ENCODE measurements at regions not wholly inside any gene's neighbourhood (a gene's known extent, or its start where the extent isn't known, plus 50 kb on each side); places are given as distances from the start of the nearest gene placed in this dataset.

DNA sequence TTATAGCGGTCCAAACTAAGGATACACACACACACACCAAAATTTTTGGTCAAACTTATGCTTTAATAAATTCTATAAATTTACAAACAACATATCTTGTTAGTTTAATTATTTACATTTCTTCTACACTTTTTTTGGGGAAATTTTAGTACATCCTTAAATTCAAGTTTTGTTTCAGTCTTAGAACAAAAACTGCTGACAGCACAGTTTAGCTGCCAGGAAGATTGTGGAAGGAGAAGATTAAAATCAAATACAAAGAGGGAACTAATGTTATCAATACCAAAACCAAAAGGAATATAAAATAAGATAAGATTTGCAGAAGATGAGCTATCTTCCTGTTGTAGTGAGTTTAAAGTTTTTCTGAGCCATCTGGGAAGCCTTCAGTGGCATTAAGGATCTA lies 368.8 kb downstream of the AASDHPPT start:
- TF ChIP-seq, protein P1, sequence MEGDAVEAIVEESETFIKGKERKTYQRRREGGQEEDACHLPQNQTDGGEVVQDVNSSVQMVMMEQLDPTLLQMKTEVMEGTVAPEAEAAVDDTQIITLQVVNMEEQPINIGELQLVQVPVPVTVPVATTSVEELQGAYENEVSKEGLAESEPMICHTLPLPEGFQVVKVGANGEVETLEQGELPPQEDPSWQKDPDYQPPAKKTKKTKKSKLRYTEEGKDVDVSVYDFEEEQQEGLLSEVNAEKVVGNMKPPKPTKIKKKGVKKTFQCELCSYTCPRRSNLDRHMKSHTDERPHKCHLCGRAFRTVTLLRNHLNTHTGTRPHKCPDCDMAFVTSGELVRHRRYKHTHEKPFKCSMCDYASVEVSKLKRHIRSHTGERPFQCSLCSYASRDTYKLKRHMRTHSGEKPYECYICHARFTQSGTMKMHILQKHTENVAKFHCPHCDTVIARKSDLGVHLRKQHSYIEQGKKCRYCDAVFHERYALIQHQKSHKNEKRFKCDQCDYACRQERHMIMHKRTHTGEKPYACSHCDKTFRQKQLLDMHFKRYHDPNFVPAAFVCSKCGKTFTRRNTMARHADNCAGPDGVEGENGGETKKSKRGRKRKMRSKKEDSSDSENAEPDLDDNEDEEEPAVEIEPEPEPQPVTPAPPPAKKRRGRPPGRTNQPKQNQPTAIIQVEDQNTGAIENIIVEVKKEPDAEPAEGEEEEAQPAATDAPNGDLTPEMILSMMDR (IDR thresholded peaks at IDR 0.05), result no peak
- intact Hi-C loops (cut with DNase I), result no loop called here

DNA sequence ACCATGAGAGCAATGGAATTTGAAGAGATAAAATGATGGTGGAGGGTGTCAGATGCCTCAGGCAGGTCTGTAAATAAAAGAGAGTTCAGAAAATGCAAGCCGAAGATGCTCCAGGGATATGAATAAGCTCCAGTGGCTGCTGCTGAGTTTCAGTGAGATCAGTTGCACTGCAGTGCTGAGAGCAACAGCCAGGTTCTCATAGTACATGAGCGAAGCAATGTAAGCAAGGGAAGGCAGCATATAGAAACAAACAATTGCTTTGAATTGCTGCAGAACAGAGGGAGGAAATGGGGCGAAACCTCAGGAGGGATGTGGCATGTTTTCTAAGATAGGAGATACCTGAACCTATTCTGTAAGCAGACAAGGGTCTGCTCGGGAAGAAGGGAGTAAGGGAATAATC lies 369.5 kb downstream of the AASDHPPT start:
- Histone ChIP-seq H3K27me3 (no peaks in the 10 kb centered on the region), H3K36me3 (no peaks in the 10 kb centered on the region), H3K27ac (no peak overlapping the region), H3K9me3 (no peaks in the 10 kb centered on the region), H3K4me3 (no peak overlapping the region), H3K4me1 (no peaks in the 10 kb centered on the region)
- DNase-seq (ENCODE audit: low spot score in 2 of 2), result no peak
- TF ChIP-seq, protein P1 (IDR thresholded peaks at IDR 0.05), result no peak
- intact Hi-C loops (cut with DNase I), result no loop called here

More for the DNA sequence above, 368.8 kb downstream of the AASDHPPT start:
- no peaks in the 10 kb centered on the region for H3K9me3 ChIP-seq
- no peak for DNase-seq (ENCODE audit: low spot score in 2 of 2)
- no peaks in the 10 kb centered on the region for H3K4me1 ChIP-seq
- no peaks in the 10 kb centered on the region for H3K27me3 ChIP-seq
- no peaks in the 10 kb centered on the region for H3K36me3 ChIP-seq
- H3K4me3 ChIP-seq, result no peak overlapping the region
- H3K27ac ChIP-seq, result no peak overlapping the region

DNA sequence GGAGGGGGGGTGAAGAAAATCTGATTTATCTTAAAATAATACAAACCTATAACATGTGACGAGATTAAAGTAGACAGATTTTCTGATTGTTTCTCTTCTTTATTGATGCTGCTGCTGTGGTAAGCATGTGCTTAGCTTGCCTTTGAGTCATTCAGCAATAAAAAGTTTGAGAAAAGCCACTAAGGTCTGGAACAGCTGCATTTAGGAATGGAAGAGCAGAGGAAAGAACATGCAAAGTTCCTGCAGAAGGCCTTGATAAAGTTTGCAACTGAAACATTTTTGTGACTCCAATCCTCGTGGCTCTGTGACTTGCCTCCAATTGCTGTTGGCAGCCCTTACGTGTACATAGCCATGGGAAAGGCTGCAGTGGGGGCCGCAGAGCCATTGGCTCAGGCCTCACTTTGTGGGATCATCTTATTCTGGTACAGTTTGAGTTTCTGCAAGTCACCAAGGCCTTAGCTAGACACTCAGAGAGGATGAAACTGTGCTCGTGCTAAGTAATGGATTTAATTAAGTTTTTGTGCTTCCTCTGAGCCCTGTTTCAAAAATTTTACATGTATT lies 370.2 kb downstream of the AASDHPPT start:
- TF ChIP-seq, protein P1 (IDR thresholded peaks at IDR 0.05), result no peak
- intact Hi-C loops (cut with DNase I), result no loop called here
- Histone ChIP-seq H3K36me3 (no peaks in the 10 kb centered on the region), H3K9me3 (no peaks in the 10 kb centered on the region), H3K4me1 (no peaks in the 10 kb centered on the region), H3K27me3 (no peaks in the 10 kb centered on the region), H3K4me3 (no peak overlapping the region), H3K27ac (no peak overlapping the region)
- DNase-seq (ENCODE audit: low spot score in 2 of 2), result no peak

DNA sequence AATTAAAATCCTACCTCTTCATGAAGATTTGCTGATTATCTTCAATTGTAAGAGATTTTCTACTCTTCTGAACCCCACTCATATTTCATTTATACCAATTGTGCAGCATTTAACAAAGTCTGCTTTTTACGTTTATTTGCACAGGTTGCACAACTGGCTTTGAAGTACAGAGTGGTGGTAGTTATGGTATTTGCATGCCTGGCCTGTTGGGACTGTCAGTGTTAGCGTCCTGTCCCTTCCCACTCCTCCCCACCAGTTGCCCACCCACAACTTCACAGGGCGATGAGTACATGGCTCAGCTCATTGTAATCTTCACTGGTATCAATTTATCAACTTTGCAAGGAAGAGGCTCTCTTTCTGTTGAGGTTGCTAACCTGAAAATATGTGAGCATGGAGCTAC lies 372.3 kb downstream of the AASDHPPT start:
- TF ChIP-seq, protein P1 (IDR thresholded peaks at IDR 0.05), result no peak
- DNase-seq (ENCODE audit: low spot score in 2 of 2), result no peak
- H3K9me3 ChIP-seq, result no peaks in the 10 kb centered on the region
- H3K27me3 ChIP-seq, result no peaks in the 10 kb centered on the region
- no peaks in the 10 kb centered on the region for H3K4me1 ChIP-seq
- intact Hi-C loops (cut with DNase I), result no loop called here
- no peak overlapping the region for H3K27ac ChIP-seq
- H3K36me3 ChIP-seq, result no peaks in the 10 kb centered on the region
- H3K4me3 ChIP-seq, result no peak overlapping the region

DNA sequence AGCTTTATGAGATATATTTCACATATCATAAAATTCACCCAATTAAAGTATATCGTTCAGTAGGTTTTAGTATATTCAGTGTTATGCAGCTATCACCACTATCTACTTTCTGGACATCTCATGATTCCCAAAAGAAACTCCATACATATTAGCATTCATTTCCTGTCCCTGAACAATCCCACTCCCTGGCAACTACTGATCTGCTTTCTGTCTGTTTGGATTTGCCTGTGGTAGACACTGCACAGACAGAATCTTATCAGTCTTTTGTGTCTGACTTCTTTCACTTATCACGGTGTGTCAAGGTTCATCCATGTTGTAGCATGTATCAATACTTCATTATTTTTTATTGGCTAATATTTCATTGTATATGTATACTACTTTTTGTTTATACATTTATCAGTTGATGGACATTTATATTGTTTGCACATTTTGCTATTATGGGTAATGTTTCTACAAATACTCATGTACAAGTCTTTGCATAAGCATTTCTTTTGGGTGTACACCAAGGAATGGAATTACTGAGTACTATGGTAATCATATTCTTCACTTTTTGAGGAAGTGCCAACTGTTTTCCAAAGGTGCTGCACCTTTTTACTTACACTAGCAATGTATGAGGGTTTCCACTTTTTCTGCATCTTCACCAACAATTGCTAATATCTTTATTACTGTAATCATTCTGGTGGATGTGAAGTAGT lies 373.9 kb downstream of the AASDHPPT start:
- DNase-seq (ENCODE audit: low spot score in 2 of 2), result no peak
- Histone ChIP-seq H3K4me3 (no peak overlapping the region), H3K27ac (no peak overlapping the region), H3K4me1 (no peaks in the 10 kb centered on the region), H3K27me3 (no peaks in the 10 kb centered on the region), H3K36me3 (no peaks in the 10 kb centered on the region), H3K9me3 (no peaks in the 10 kb centered on the region)
- intact Hi-C loops (cut with DNase I), result no loop called here
- TF ChIP-seq, protein P1 (IDR thresholded peaks at IDR 0.05), result no peak

Data from ascending aorta (tissue), 2 donors.